Upper lobe of left lung (tissue), 4 donors: ENCODE measurements at regions not wholly inside any gene's neighbourhood (a gene's known extent, or its start where the extent isn't known, plus 50 kb on each side); places are given as distances from the start of the nearest gene placed in this dataset.

ENCODE experiments used
- CTCF ChIP-seq, 6 experiments: fragments of 450-650 bp in 4 of 6; fragments of 200-600 bp in 2 of 6; sonication (generic) in 2 of 6; IDR thresholded peaks; one replicate each; pipeline ENCODE4 v1.5.1; 2016 to 2019; ENCODE audit warnings: antibody characterized with exemption in 6 of 6
- EP300 ChIP-seq, 4 donors: sonication (generic); formaldehyde crosslinking; IDR thresholded peaks; one replicate each; pipeline ENCODE4 v1.5.1; 2017; ENCODE audit warnings: antibody characterized with exemption in 4 of 4, control low read depth in 2 of 4
- POLR2A ChIP-seq, 4 donors: fragments of 450-650 bp; IDR thresholded peaks; one replicate each; pipeline ENCODE4 v1.5.1; 2016 to 2017; ENCODE audit warnings: antibody characterized with exemption in 4 of 4, mild to moderate bottlenecking in 2 of 4

DNA sequence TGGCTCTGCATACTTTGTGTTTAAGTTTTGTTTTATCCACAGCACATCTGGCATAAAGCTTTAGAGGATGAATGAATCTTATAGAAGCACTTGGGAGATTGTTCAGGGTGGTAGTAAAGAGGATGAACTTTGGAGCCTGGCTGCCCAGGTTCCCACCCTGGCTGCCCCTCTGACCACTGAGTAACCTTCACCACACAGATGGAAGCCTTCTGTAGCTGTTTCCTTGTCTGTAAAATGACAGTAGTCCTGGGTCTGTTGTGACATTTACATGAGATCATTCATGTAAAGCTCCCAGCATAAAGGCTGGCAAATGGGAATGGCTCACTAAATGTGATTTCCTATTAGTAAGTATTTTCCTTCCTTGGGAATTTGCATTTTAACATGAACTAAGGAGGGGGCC lies 85.7 kb upstream of the FAM169A start:
- TF ChIP-seq CTCF (IDR thresholded peaks at IDR 0.05) (no peak), POLR2A (IDR thresholded peaks at IDR 0.05) (no peak), EP300 (IDR thresholded peaks at IDR 0.05) (no peak)
